SK-N-MC (cell line): ENCODE measurements at regions not wholly inside any gene's neighbourhood (a gene's known extent, or its start where the extent isn't known, plus 50 kb on each side); places are given as distances from the start of the nearest gene placed in this dataset.

Source experiments
- EZH2 ChIP-seq: fragments of 200-600 bp; sonication (generic); IDR thresholded peaks from one replicate; pipeline ENCODE4 v1.6.1; 2017; ENCODE audit warnings: antibody characterized with exemption
- POLR2AphosphoS5 ChIP-seq: IDR thresholded peaks from 2 replicates; pipeline ENCODE4 v1.6.1; 2012; ENCODE audit warnings: mild to moderate bottlenecking, low read depth, low read length, borderline replicate concordance

GRCh38 chr3:151556596-151556995, 95.7 kb upstream of the IGSF10 start:
- TF ChIP-seq EZH2: no peak
- no peak for TF ChIP-seq POLR2AphosphoS5
